Esophagus squamous epithelium (tissue), 5 donors: ENCODE measurements at regions not wholly inside any gene's neighbourhood (a gene's known extent, or its start where the extent isn't known, plus 50 kb on each side); places are given as distances from the start of the nearest gene placed in this dataset.

Experiments
- DNase-seq: peaks from one replicate; lab custom pipeline; 2025; lab: John Stamatoyannopoulos, UW
- H3K27ac ChIP-seq, 4 donors: fragments of 200-600 bp; sonication (generic); one replicate each; pipeline ENCODE4 v1.5.1; 2016 to 2019; ENCODE audit warnings: mild to moderate bottlenecking in 1 of 4
- H3K27me3 ChIP-seq, 4 donors: fragments of 200-600 bp; sonication (generic); 1 replicate in 3 of 4; 2 replicates in 1 of 4; pipeline versions ENCODE4 v1.5.1 to v1.6.0; 2017 to 2021; ENCODE audit warnings: antibody characterized with exemption in 1 of 4
- H3K36me3 ChIP-seq, 3 donors: fragments of 200-600 bp; sonication (generic); one replicate each; pipeline ENCODE4 v1.5.1; 2016 to 2019
- H3K4me1 ChIP-seq, 3 donors: fragments of 200-600 bp; sonication (generic); one replicate each; pipeline ENCODE4 v1.5.1; 2017 to 2019
- H3K4me3 ChIP-seq, 4 donors: fragments of 200-600 bp; sonication (generic); 1 replicate in 3 of 4; 2 replicates in 1 of 4; pipeline ENCODE4 v1.5.1; 2016 to 2019; ENCODE audit warnings: mild to moderate bottlenecking in 2 of 4, moderate library complexity in 1 of 4
- H3K9me3 ChIP-seq, 3 donors: fragments of 200-600 bp; sonication (generic); one replicate each; pipeline ENCODE4 v1.5.1; 2016 to 2019
- POLR2A ChIP-seq, 4 donors: fragments of 450-650 bp; IDR thresholded peaks; one replicate each; pipeline ENCODE4 v1.6.1; 2017; ENCODE audit warnings: antibody characterized with exemption in 4 of 4, mild to moderate bottlenecking in 4 of 4, moderate library complexity in 3 of 4
- WGBS, 2 donors: methylation state at CpG; one replicate each; pipeline ENCODE4 v1.1.5; 2018; 5-methylcytosine and 5-hydroxymethylcytosine counted together
- intact Hi-C: fragments of 100-400 bp; cut with DNase I; formaldehyde crosslinking; loops from one replicate; pipeline ENCODE4 v1.15.0; 2022
- TF ChIP-seq, protein P1 (sequence below), 6 experiments: fragments of 450-650 bp in 4 of 6; fragments of 200-600 bp in 2 of 6; sonication (generic) in 2 of 6; IDR thresholded peaks; one replicate each; pipeline ENCODE4 v1.5.1; 2016 to 2019; ENCODE audit warnings: antibody characterized with exemption in 6 of 6, mild to moderate bottlenecking in 4 of 6, moderate library complexity in 4 of 6
- donor health status: DM: yes; HTN: yes; CAD: no.

DNA sequence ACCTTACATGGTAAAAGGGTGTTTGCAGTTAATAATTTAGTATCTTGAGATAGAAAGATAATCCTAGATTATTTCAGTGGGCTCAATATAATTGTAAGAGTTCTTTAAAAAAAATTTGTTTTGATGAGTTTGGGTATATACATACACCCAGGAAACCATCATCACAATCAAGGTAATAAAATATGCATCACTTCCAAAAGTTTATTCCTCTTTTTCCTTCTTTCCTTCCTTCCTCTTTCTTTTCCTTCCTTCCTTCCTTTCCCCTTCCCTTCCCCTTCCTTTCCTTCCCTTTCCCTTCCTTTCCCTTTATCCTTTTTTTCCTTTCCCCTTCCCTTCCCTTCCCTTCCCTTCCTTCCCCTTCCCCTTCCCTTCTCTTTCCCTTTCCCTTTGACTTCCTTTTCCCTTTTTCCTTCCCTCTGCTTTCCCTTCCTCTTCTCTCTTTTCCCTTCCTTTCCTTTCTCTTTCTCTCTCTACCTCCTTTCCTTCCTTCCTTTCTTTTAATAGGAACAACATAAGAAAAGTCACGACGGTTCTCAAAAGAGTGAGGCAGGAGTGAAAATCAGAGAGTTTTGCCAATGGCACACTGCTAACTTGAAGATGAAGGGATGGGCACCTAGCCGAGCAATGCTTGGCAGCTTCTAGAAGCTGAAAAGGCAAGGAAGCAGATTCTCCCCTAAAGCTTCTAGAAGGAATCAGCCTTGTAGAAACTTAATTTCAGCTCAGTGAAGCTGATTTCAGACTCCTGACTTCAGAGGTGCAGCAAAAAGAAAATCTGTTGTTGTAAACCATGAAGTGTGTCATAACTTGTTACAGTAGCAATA lies 2050.2 kb upstream of the AGA start:
- DNase-seq, result no peak
- H3K4me1 ChIP-seq, result no peaks in the 10 kb centered on the region
- WGBS, 2 donors, result 75 to 80% methylated on average over 1 of the region's 3 CpGs
- TF ChIP-seq, protein P1, sequence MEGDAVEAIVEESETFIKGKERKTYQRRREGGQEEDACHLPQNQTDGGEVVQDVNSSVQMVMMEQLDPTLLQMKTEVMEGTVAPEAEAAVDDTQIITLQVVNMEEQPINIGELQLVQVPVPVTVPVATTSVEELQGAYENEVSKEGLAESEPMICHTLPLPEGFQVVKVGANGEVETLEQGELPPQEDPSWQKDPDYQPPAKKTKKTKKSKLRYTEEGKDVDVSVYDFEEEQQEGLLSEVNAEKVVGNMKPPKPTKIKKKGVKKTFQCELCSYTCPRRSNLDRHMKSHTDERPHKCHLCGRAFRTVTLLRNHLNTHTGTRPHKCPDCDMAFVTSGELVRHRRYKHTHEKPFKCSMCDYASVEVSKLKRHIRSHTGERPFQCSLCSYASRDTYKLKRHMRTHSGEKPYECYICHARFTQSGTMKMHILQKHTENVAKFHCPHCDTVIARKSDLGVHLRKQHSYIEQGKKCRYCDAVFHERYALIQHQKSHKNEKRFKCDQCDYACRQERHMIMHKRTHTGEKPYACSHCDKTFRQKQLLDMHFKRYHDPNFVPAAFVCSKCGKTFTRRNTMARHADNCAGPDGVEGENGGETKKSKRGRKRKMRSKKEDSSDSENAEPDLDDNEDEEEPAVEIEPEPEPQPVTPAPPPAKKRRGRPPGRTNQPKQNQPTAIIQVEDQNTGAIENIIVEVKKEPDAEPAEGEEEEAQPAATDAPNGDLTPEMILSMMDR (IDR thresholded peaks at IDR 0.05), result no peak
- no peak for TF ChIP-seq POLR2A (IDR thresholded peaks at IDR 0.05)
- H3K27me3 ChIP-seq, result no peaks in the 10 kb centered on the region
- H3K36me3 ChIP-seq, result no peaks in the 10 kb centered on the region
- no peak overlapping the region for H3K4me3 ChIP-seq
- H3K9me3 ChIP-seq, result peaks cover 0 to 4% (median 0%) of the 10 kb centered on the region in 3 donors
- no peak overlapping the region for H3K27ac ChIP-seq
- intact Hi-C loops, result no loop called here

DNA sequence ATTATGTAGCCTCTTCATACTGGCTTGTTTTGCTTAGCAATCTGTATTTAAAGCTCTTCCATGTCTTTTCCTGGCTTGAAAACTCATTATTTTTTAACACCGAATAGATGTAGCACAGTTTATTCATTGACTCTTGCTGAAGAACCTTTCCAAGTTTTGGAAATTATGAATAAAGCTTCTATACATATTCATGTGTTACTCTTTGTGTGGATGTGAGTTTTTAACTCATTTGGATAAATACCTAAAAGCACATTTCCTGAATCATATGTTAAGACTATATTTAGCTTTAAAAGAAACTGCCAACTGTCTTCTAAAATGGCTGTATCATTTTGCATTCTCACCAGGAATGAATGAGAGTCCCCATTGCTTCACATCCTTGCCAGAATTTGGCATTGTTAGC lies 2061.7 kb upstream of the AGA start:
- Histone ChIP-seq H3K36me3 (no peaks in the 10 kb centered on the region), H3K4me3 (no peak overlapping the region), H3K27ac (no peak overlapping the region), H3K4me1 (no peaks in the 10 kb centered on the region), H3K9me3 (no peaks in the 10 kb centered on the region), H3K27me3 (no peaks in the 10 kb centered on the region)
- TF ChIP-seq POLR2A (IDR thresholded peaks at IDR 0.05), result no peak
- TF ChIP-seq, protein P1 (IDR thresholded peaks at IDR 0.05), result no peak
- WGBS, 2 donors, result 89 to 96% methylated on average over 1 of the region's 1 CpG
- intact Hi-C loops, result no loop called here
- no peak for DNase-seq

DNA sequence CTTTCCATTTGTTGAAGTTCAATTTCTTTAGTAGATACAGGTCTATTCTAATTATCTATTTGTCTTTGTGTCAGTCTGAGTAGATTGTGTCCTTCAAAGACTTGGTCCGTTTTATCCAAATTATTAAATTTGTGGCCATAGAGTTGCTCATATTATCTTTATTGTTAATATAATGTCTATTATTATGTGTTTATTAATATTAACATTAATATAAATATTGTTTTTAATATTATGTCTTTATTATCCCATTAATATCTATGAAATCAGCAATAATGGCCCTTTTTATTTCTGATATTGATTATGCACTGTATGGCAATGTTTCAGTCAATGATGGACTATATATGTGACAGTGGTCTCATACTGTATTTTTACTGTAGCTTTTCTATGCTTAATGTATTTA lies 2067.3 kb upstream of the AGA start:
- no peaks in the 10 kb centered on the region for H3K4me1 ChIP-seq
- 85 to 89% methylated on average over 1 of the region's 1 CpG for WGBS, 2 donors
- no peak for DNase-seq

DNA sequence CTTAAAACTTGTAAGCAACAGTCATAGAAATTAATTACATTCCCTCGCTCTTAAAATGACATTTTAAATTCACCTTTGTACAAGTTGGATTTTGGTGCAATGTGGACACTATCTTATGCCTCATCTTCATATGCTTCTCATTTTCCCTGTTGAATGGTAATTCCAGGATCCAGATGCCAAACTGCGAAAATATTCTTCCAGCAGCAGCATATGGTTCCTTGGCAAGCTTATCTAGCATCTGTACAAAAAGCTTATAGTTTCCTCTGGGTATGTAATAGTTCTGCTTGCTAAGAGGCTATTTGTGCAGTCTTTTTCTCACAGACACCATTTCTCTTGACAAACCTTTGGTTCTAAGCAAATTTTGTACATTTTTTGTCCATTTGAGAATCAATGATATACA lies 2079.7 kb upstream of the AGA start:
- Histone ChIP-seq H3K4me1 (no peaks in the 10 kb centered on the region), H3K36me3 (no peaks in the 10 kb centered on the region), H3K27me3 (no peaks in the 10 kb centered on the region), H3K9me3 (no peaks in the 10 kb centered on the region), H3K4me3 (no peak overlapping the region), H3K27ac (no peak overlapping the region)
- TF ChIP-seq POLR2A (IDR thresholded peaks at IDR 0.05), result no peak
- TF ChIP-seq, protein P1 (IDR thresholded peaks at IDR 0.05), result no peak
- 72% methylated on average over 2 of the region's 2 CpGs for WGBS, 2 donors
- no peak for DNase-seq
- intact Hi-C loops, result no loop called here

More for the DNA sequence above, 2067.3 kb upstream of the AGA start:
- no peak for TF ChIP-seq POLR2A (IDR thresholded peaks at IDR 0.05)
- TF ChIP-seq, protein P1 (IDR thresholded peaks at IDR 0.05), result no peak
- no peaks in the 10 kb centered on the region for H3K27me3 ChIP-seq
- intact Hi-C loops, result no loop called here
- no peak overlapping the region for H3K27ac ChIP-seq
- no peaks in the 10 kb centered on the region for H3K9me3 ChIP-seq
- H3K36me3 ChIP-seq, result no peaks in the 10 kb centered on the region
- H3K4me3 ChIP-seq, result no peak overlapping the region

DNA sequence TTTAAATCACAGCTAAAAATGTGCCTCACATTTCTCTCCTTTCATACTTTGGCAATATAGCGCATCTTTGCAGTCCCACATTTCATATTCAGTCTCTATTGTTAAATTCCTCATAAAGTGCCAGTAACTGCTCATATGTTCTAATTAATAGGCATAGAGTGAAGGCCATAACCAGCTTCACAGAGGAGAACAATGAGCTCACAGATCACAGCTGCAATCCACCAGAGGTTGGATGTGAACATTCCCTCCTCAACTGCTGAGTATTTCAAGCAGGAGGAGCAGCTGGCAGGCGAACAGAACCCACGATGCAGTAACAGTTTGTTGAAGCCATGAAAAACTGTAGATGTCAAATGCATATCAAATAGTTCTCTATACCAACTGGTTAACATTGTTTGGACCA lies 2088.7 kb upstream of the AGA start:
- DNase-seq, result no peak
- intact Hi-C loops, result no loop called here
- Histone ChIP-seq H3K9me3 (peaks cover 0 to 10% (median 0%) of the 10 kb centered on the region in 3 donors), H3K36me3 (no peaks in the 10 kb centered on the region), H3K4me1 (no peaks in the 10 kb centered on the region), H3K27ac (no peak overlapping the region), H3K4me3 (no peak overlapping the region), H3K27me3 (no peaks in the 10 kb centered on the region)
- WGBS, 2 donors, result 56 to 66% methylated on average over 3 of the region's 3 CpGs
- TF ChIP-seq POLR2A (IDR thresholded peaks at IDR 0.05), result no peak
- TF ChIP-seq, protein P1 (IDR thresholded peaks at IDR 0.05), result no peak
